Astrocyte (in vitro differentiated cells and primary cell): ENCODE measurements at regions not wholly inside any gene's neighbourhood (a gene's known extent, or its start where the extent isn't known, plus 50 kb on each side); places are given as distances from the start of the nearest gene placed in this dataset.

ENCODE experiments used
- DNase-seq: peaks from one replicate; pipeline ENCODE4 v3.0.0-alpha.2; 2010; ENCODE audit warnings: low read depth
- FAIRE-seq: peaks from 2 replicates; lab custom pipeline; 2011; peaks lifted over from hg19 to GRCh38; lab: Jason Lieb, UNC
- H2AFZ ChIP-seq: 2 replicates; pipeline ENCODE4 v1.6.0; 2012; ENCODE audit warnings: low read depth, low read length, inconsistent platforms
- H3K27ac ChIP-seq: 2 replicates; pipeline ENCODE4 v1.5.1; 2011; ENCODE audit warnings: low read depth, low read length, inconsistent platforms
- H3K27me3 ChIP-seq: 2 replicates; pipeline ENCODE4 v1.6.0; 2011; ENCODE audit warnings: low read length, inconsistent platforms; ENCODE audit not compliant: insufficient read depth
- H3K36me3 ChIP-seq: 2 replicates; pipeline ENCODE4 v1.5.1; 2011; ENCODE audit warnings: low read length, inconsistent platforms; ENCODE audit not compliant: insufficient read depth
- H3K4me1 ChIP-seq: 2 replicates; pipeline ENCODE4 v1.5.1; 2011; ENCODE audit warnings: low read length, inconsistent platforms; ENCODE audit not compliant: insufficient read depth
- H3K4me2 ChIP-seq: 2 replicates; pipeline ENCODE4 v1.6.0; 2012; ENCODE audit warnings: low read length, inconsistent platforms
- H3K4me3 ChIP-seq: 2 replicates; pipeline ENCODE4 v1.5.1; 2011; ENCODE audit warnings: low read depth, mild to moderate bottlenecking, low read length, inconsistent platforms; ENCODE audit not compliant: insufficient read depth
- H3K79me2 ChIP-seq: 2 replicates; pipeline ENCODE4 v1.6.0; 2012; ENCODE audit warnings: mild to moderate bottlenecking, low read length, inconsistent platforms; ENCODE audit not compliant: insufficient read depth
- H3K9ac ChIP-seq: 2 replicates; pipeline ENCODE4 v1.6.0; 2012; ENCODE audit warnings: mild to moderate bottlenecking, low read length, inconsistent platforms
- H3K9me3 ChIP-seq: 2 replicates; pipeline ENCODE4 v1.5.1; 2012; ENCODE audit warnings: low read depth, mild to moderate bottlenecking, low read length, inconsistent platforms; ENCODE audit not compliant: insufficient read depth
- H4K20me1 ChIP-seq: 2 replicates; pipeline ENCODE4 v1.6.0; 2012; ENCODE audit warnings: low read length, inconsistent platforms; ENCODE audit not compliant: insufficient read depth
- H3K27ac Mint-ChIP-seq: one replicate; pipeline ENCODE4 v1.8.0; 2021; ENCODE audit warnings: mild to moderate bottlenecking, mixed read lengths; ENCODE audit not compliant: unreplicated experiment
- H3K27me3 Mint-ChIP-seq: one replicate; pipeline ENCODE4 v1.8.0; 2021; ENCODE audit warnings: low read depth, mixed read lengths; ENCODE audit not compliant: unreplicated experiment
- H3K36me3 Mint-ChIP-seq: one replicate; pipeline ENCODE4 v1.8.0; 2021; ENCODE audit warnings: low read depth, mixed read lengths; ENCODE audit not compliant: unreplicated experiment
- H3K4me1 Mint-ChIP-seq: one replicate; pipeline ENCODE4 v1.8.0; 2021; ENCODE audit warnings: low read depth, mixed read lengths; ENCODE audit not compliant: unreplicated experiment
- H3K4me3 Mint-ChIP-seq: one replicate; pipeline ENCODE4 v1.8.0; 2021; ENCODE audit warnings: mild to moderate bottlenecking, moderate library complexity, mixed read lengths; ENCODE audit not compliant: unreplicated experiment
- H3K9me3 Mint-ChIP-seq: one replicate; pipeline ENCODE4 v1.8.0; 2021; ENCODE audit warnings: mild to moderate bottlenecking, mixed read lengths; ENCODE audit not compliant: unreplicated experiment
- CTCF ChIP-seq: IDR thresholded peaks from 2 replicates; pipeline ENCODE4 v1.5.1; 2011; ENCODE audit warnings: low read depth, mild to moderate bottlenecking, inconsistent platforms, low read length, moderate library complexity; ENCODE audit not compliant: insufficient read depth
- EZH2 ChIP-seq: IDR thresholded peaks from 2 replicates; pipeline ENCODE4 v1.6.1; 2012; ENCODE audit warnings: mild to moderate bottlenecking, low read length, inconsistent platforms; ENCODE audit not compliant: insufficient read depth

GRCh38 chr7:1349351-1349761 lies 109.9 kb downstream of the MICALL2 start:
- Histone ChIP-seq H3K4me2 (no peak overlapping the region), H3K36me3 (no peaks in the 10 kb centered on the region), H3K27ac (no peak overlapping the region), H3K4me3 (no peak overlapping the region), H4K20me1 (no peaks in the 10 kb centered on the region), H3K4me1 (no peaks in the 10 kb centered on the region), H3K79me2 (no peaks in the 10 kb centered on the region), H3K9ac (no peak overlapping the region), H3K27me3 (peaks cover 7% of the 10 kb centered on the region), H3K9me3 (no peaks in the 10 kb centered on the region), H2AFZ (no peak overlapping the region)
- DNase-seq, result no peak
- Mint-ChIP-seq H3K9me3 (no peaks in the 10 kb centered on the region), H3K4me1 (no peaks in the 10 kb centered on the region), H3K4me3 (no peak overlapping the region), H3K36me3 (no peaks in the 10 kb centered on the region), H3K27ac (no peak overlapping the region), H3K27me3 (peaks cover 30% of the 10 kb centered on the region)
- no peak for FAIRE-seq
- no peak for TF ChIP-seq CTCF
- no peak for TF ChIP-seq EZH2

- Histone ChIP-seq H3K4me3 (no peak overlapping the region), H3K9me3 (no peaks in the 10 kb centered on the region), H3K27me3 (peaks cover 8% of the 10 kb centered on the region), H3K27ac (no peak overlapping the region), H3K4me2 (no peak overlapping the region), H3K36me3 (no peaks in the 10 kb centered on the region), H4K20me1 (no peaks in the 10 kb centered on the region), H2AFZ (no peak overlapping the region), H3K9ac (no peak overlapping the region), H3K79me2 (no peaks in the 10 kb centered on the region), H3K4me1 (no peaks in the 10 kb centered on the region)
- Mint-ChIP-seq H3K36me3 (no peaks in the 10 kb centered on the region), H3K27ac (no peak overlapping the region), H3K9me3 (no peaks in the 10 kb centered on the region), H3K27me3 (peaks cover 33% of the 10 kb centered on the region), H3K4me1 (no peaks in the 10 kb centered on the region), H3K4me3 (no peak overlapping the region)
- TF ChIP-seq CTCF (no peak), EZH2 (no peak)
- FAIRE-seq, result no peak
- DNase-seq, result no peak
These were observed 107.2 kb downstream of the MICALL2 start for GRCh38 chr7:1351881-1352625.

GRCh38 chr7:1352656-1353271 lies 106.5 kb downstream of the MICALL2 start:
- no peak overlapping the region for H2AFZ ChIP-seq
- H3K4me1 ChIP-seq, result no peaks in the 10 kb centered on the region
- Mint-ChIP-seq H3K4me1 (no peaks in the 10 kb centered on the region), H3K27me3 (peaks cover 33% of the 10 kb centered on the region), H3K9me3 (no peaks in the 10 kb centered on the region), H3K4me3 (no peak overlapping the region), H3K27ac (no peak overlapping the region), H3K36me3 (no peaks in the 10 kb centered on the region)
- no peak overlapping the region for H3K9ac ChIP-seq
- no peaks in the 10 kb centered on the region for H3K79me2 ChIP-seq
- no peak overlapping the region for H3K4me2 ChIP-seq
- DNase-seq (no peak), FAIRE-seq (no peak)
- no peaks in the 10 kb centered on the region for H4K20me1 ChIP-seq
- no peak for TF ChIP-seq EZH2
- TF ChIP-seq CTCF, result no peak
- H3K36me3 ChIP-seq, result no peaks in the 10 kb centered on the region
- no peak overlapping the region for H3K27ac ChIP-seq
- H3K9me3 ChIP-seq, result no peaks in the 10 kb centered on the region
- H3K27me3 ChIP-seq, result peaks cover 8% of the 10 kb centered on the region
- no peak overlapping the region for H3K4me3 ChIP-seq
